GM21576 (cell line): ENCODE measurements at regions not wholly inside any gene's neighbourhood (a gene's known extent, or its start where the extent isn't known, plus 50 kb on each side); places are given as distances from the start of the nearest gene placed in this dataset.

Experiments
- ATAC-seq: cut with Tn5 transposase; IDR thresholded peaks from one replicate; pipeline ENCODE4 v1.9.1; 2021; ENCODE audit warnings: mild to moderate bottlenecking, moderate library complexity; ENCODE audit not compliant: unreplicated experiment

GRCh38 chr5:56494300-56494731 is 261.2 kb upstream of the ANKRD55 start:
- no peak for ATAC-seq

- ATAC-seq, result no peak
These were observed 260.6 kb upstream of the ANKRD55 start for GRCh38 chr5:56493766-56494165.

GRCh38 chr5:56493308-56493707 is 260.2 kb upstream of the ANKRD55 start:
- ATAC-seq, result no peak

- no peak for ATAC-seq
These were observed 259.7 kb upstream of the ANKRD55 start for GRCh38 chr5:56492812-56493211.

- ATAC-seq, result no peak
These were observed 257.9 kb upstream of the ANKRD55 start for GRCh38 chr5:56490971-56491468.

GRCh38 chr5:56489272-56489671 is 256.1 kb upstream of the ANKRD55 start:
- ATAC-seq, result no peak

GRCh38 chr5:56487528-56488115 is 254.5 kb upstream of the ANKRD55 start:
- ATAC-seq, result no peak

- no peak for ATAC-seq
These were observed 249.2 kb upstream of the ANKRD55 start for GRCh38 chr5:56482363-56482762.

GRCh38 chr5:56481428-56482357 is 248.6 kb upstream of the ANKRD55 start:
- peak; percentile 55 for ATAC-seq

- ATAC-seq, result peak; percentile 3
These were observed 247.7 kb upstream of the ANKRD55 start for GRCh38 chr5:56480705-56481427.

GRCh38 chr5:56480078-56480704 is 247.1 kb upstream of the ANKRD55 start:
- ATAC-seq, result no peak

GRCh38 chr5:56479696-56480077 is 246.6 kb upstream of the ANKRD55 start:
- ATAC-seq, result no peak

GRCh38 chr5:56479126-56479525 is 246.0 kb upstream of the ANKRD55 start:
- no peak for ATAC-seq

- no peak for ATAC-seq
These were observed 244.9 kb upstream of the ANKRD55 start for GRCh38 chr5:56478062-56478461.

GRCh38 chr5:56476487-56476856 is 243.3 kb upstream of the ANKRD55 start:
- ATAC-seq, result no peak

- no peak for ATAC-seq
These were observed 242.8 kb upstream of the ANKRD55 start for GRCh38 chr5:56475689-56476486.

- no peak for ATAC-seq
These were observed 238.6 kb upstream of the ANKRD55 start for GRCh38 chr5:56471707-56472106.

GRCh38 chr5:56470007-56470406 is 236.9 kb upstream of the ANKRD55 start:
- no peak for ATAC-seq

- ATAC-seq, result no peak
These were observed 235.1 kb upstream of the ANKRD55 start for GRCh38 chr5:56468277-56468676.

- no peak for ATAC-seq
These were observed 234.1 kb upstream of the ANKRD55 start for GRCh38 chr5:56467176-56467717.
